D721Med (cell line): ENCODE measurements at regions not wholly inside any gene's neighbourhood (a gene's known extent, or its start where the extent isn't known, plus 50 kb on each side); places are given as distances from the start of the nearest gene placed in this dataset.

Experiments
- DNase-seq: peaks from one replicate; pipeline ENCODE4 v3.0.0; 2011; ENCODE audit warnings: low spot score; ENCODE audit not compliant: insufficient read length
- FAIRE-seq: peaks from 2 replicates; lab custom pipeline; 2011; peaks lifted over from hg19 to GRCh38; lab: Jason Lieb, UNC
- CTCF ChIP-seq: IDR thresholded peaks from 2 replicates; pipeline ENCODE4 v1.5.1; 2012; ENCODE audit warnings: mild to moderate bottlenecking, control low read depth; ENCODE audit not compliant: insufficient read depth; ENCODE audit errors: missing control alignments

DNA sequence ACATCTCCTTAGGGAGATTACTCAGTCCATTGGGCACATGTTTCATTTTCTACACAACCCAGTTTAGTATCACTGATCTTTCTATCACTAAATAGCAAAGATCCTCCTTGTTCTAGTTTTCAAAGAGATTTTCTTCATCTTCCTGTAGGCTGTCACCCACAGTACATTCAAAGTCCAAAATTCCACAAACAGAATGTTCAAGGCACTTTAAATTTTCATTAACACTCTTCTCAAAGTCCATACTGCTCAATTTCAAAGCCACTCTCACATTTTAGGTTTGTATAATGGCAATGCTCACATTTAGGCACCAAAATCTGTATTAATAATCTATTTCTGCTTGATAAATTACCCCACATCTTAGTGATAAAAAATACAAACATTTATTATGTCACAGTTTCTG is 152.8 kb downstream of the FSIP2 start:
- no peak for FAIRE-seq
- no peak for DNase-seq
- TF ChIP-seq CTCF: no peak

- TF ChIP-seq CTCF: no peak
- FAIRE-seq: no peak
- DNase-seq: no peak
Observed at GRCh38 chr2:185891804-185892411, 153.3 kb downstream of the FSIP2 start.

DNA sequence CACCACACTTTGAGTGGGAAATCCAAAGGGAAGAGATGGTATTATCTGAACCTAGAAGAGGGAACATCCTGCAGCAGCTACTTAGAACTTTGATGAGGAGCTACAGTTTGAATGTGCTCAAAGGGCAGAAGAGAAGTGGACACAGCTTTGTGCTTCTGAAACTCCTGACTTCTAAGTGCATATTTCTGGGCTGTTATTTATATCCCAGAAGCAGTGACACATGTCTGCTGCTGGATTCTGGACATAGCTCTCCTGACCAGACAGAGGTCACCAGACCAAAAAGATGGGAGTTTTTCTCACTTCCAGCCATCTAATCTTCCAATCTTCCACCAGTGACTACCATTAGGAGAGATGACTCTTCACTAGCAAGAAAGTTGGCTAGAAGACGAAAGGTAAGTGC is 153.9 kb downstream of the FSIP2 start:
- TF ChIP-seq CTCF: no peak
- DNase-seq (no peak), FAIRE-seq (no peak)

GRCh38 chr2:185894223-185894622 is 155.6 kb downstream of the FSIP2 start:
- FAIRE-seq: no peak
- DNase-seq: no peak
- no peak for TF ChIP-seq CTCF

DNA sequence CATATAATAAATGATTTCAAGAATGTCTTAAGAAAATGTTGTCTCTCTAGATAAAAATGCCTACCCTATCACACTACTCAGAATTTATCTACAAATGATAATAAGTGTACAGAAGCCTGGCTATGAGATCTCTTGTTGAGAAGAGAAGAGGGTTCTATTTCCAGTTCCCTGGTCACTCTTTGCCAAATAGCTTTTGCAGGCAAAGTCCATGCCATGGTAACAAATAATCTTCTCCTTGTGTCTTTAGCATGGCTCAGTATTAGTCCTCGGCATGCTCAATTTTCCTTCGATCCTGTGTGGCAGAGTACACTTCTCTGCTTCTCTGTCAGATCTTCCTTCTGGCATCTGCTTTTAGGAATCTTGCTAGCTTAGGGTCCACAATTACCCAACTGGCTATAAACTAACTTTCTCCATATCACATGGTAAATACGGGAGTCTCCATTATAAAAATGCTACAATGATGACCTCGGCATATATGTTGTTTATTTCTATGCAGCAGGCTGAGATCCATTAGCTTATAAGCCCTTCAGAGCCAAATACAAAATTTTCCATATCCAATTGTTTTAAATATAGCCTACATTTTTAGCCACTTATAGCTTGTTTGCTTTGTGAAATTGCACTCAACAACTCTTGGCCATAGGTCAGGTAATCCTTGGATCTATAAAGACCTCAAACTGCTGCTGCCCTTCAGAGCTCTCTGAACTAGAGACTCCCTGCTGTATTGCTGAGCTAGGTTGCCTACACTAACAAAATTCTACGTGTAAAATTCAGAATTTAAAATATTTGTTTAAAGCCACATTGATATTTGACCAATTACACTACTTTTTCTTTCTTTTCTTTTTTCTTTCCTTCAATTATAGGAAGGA is 157.5 kb downstream of the FSIP2 start:
- DNase-seq (no peak), FAIRE-seq (no peak)
- TF ChIP-seq CTCF: no peak

DNA sequence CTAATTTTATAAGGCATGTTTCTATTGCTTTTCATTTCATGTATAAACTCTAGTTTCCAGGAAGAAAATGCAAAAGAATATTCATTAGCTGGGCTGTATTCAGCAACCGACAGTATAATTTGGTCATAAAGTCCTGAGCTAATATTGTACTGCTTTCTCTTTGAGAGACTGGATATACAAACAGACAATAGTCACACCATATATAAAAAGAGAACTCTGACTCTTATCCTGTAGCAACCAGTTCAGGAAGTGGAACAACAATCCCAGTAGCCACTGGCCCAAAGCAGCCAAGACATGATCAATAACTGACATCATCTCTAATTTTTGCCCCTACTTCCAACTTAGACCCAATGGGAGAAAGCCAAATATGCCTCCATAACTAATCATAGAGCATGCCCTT is 160.8 kb downstream of the FSIP2 start:
- no peak for DNase-seq
- no peak for FAIRE-seq

More for the DNA sequence above, 160.8 kb downstream of the FSIP2 start:
- no peak for TF ChIP-seq CTCF
